Effector memory CD8-positive, alpha-beta T cell (primary cell): ENCODE measurements at regions not wholly inside any gene's neighbourhood (a gene's known extent, or its start where the extent isn't known, plus 50 kb on each side); places are given as distances from the start of the nearest gene placed in this dataset.
"Not testable (repeated sequence)": the region's sequence is repeated elsewhere in the genome, so short reads cannot be mapped to it uniquely, and the experiment has no call there.

ENCODE experiments used
- ATAC-seq: fragments of 150-1000 bp; cut with Tn5 transposase; replicated peaks from 2 replicates; pipeline ENCODE4 v1.10.0; 2021; ENCODE audit warnings: mild to moderate bottlenecking, moderate library complexity
- DNase-seq, 3 experiments: peaks; one replicate each; pipeline ENCODE4 v3.0.0; 2021
- H3K27ac Mint-ChIP-seq, 2 donors: one replicate each; pipeline ENCODE4 v1.8.0; 2022; ENCODE audit warnings: mild to moderate bottlenecking in 2 of 2, mixed read lengths in 2 of 2, moderate library complexity in 2 of 2
- H3K27me3 Mint-ChIP-seq, 2 donors: one replicate each; pipeline ENCODE4 v1.8.0; 2022; ENCODE audit warnings: mixed read lengths in 2 of 2
- H3K36me3 Mint-ChIP-seq: one replicate; pipeline ENCODE4 v1.8.0; 2022; ENCODE audit warnings: mild to moderate bottlenecking, moderate library complexity, mixed read lengths; ENCODE audit not compliant: insufficient read depth
- H3K4me1 Mint-ChIP-seq, 2 donors: one replicate each; pipeline ENCODE4 v1.8.0; 2022; ENCODE audit warnings: low read depth in 2 of 2, mixed read lengths in 2 of 2
- H3K4me3 Mint-ChIP-seq, 2 donors: one replicate each; pipeline ENCODE4 v1.8.0; 2022; ENCODE audit warnings: mild to moderate bottlenecking in 2 of 2, mixed read lengths in 2 of 2, moderate library complexity in 2 of 2
- H3K9me3 Mint-ChIP-seq, 2 donors: one replicate each; pipeline ENCODE4 v1.8.0; 2022; ENCODE audit warnings: mixed read lengths in 2 of 2

DNA sequence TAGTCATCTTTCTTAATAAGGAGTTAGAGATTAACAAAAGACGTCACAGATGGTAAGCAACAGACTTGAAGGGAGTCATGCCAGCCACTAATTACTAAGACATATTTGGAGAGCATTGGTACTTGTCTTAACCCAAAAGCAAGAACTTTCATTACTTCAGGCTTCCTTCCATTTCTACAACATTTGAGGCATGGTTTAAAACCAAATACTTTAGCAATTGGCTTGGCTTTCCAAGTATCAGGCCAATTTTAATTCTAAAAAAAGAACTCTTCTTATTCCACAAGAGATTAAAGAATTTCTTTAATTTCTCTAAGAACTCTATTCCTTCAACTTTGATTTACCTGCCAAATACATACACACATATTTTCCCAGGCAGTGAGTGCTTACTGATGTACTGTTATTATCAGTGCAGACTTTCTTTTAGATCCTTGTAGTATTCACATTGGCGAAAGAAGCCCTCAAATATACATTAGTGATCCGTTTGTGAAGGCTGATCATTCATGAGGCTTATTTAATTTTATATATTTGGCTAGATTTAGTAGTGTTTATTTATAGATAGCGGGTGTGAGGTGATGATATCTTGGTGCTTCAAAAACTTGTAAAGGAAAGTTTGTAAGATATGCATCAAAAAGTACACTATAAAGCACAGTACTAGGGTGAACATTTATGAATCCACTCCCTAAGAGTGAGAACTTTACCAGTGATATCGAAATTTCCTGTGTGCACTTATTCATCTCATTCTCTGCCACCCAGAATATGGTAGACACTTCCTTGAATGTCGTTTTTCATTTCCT, 229.2 kb downstream of the MFSD1 start:
- no peak for ATAC-seq
- no peaks in the 10 kb centered on the region for H3K4me1 Mint-ChIP-seq
- no peaks in the 10 kb centered on the region for H3K36me3 Mint-ChIP-seq
- DNase-seq, result no peak
- no peak overlapping the region for H3K4me3 Mint-ChIP-seq
- no peak overlapping the region for H3K27ac Mint-ChIP-seq
- H3K27me3 Mint-ChIP-seq, result no peaks in the 10 kb centered on the region
- peaks cover 7 to 16% of the 10 kb centered on the region in 2 donors for H3K9me3 Mint-ChIP-seq

- DNase-seq, result no peak
- no peaks in the 10 kb centered on the region for H3K27me3 Mint-ChIP-seq
Measured at GRCh38 chr3:159032311-159032710, 230.5 kb downstream of the MFSD1 start.

DNA sequence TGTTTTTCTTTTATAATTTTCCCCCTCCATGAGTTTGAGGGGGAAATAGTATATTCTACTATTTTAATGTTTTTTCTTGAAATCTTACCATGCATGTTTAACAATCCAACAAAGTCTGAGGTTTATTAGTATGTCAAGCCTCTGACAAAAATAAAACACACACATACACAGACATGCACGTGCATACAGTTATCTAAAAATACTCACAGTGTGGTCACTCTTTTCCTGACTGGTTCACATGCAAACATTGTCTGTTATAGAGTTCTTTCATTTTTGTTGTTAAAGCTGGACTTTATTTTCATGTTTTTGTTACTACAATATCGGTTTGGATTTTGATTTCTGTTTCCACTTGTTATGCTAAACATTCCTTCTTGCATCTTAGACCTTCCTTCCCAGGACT, 236.6 kb downstream of the MFSD1 start:
- Mint-ChIP-seq H3K27me3 (no peaks in the 10 kb centered on the region), H3K4me3 (no peak overlapping the region), H3K9me3 (peaks cover 6 to 9% of the 10 kb centered on the region in 2 donors), H3K27ac (no peak overlapping the region), H3K4me1 (no peaks in the 10 kb centered on the region), H3K36me3 (no peaks in the 10 kb centered on the region)
- ATAC-seq (no peak), DNase-seq (no peak)

More at GRCh38 chr3:159032311-159032710, 230.5 kb downstream of the MFSD1 start:
- no peak overlapping the region for H3K4me3 Mint-ChIP-seq
- no peak overlapping the region for H3K27ac Mint-ChIP-seq
- no peaks in the 10 kb centered on the region for H3K36me3 Mint-ChIP-seq
- peaks cover 5 to 9% of the 10 kb centered on the region in 2 donors for H3K9me3 Mint-ChIP-seq
- no peaks in the 10 kb centered on the region for H3K4me1 Mint-ChIP-seq
- no peak for ATAC-seq

- ATAC-seq, result no peak
- Mint-ChIP-seq H3K9me3 (peaks cover 6 to 7% of the 10 kb centered on the region in 2 donors), H3K4me1 (no peaks in the 10 kb centered on the region), H3K36me3 (no peaks in the 10 kb centered on the region), H3K4me3 (no peak overlapping the region), H3K27me3 (no peaks in the 10 kb centered on the region), H3K27ac (no peak overlapping the region)
- DNase-seq, result no peak
Measured at GRCh38 chr3:159039286-159039685, 237.4 kb downstream of the MFSD1 start.

DNA sequence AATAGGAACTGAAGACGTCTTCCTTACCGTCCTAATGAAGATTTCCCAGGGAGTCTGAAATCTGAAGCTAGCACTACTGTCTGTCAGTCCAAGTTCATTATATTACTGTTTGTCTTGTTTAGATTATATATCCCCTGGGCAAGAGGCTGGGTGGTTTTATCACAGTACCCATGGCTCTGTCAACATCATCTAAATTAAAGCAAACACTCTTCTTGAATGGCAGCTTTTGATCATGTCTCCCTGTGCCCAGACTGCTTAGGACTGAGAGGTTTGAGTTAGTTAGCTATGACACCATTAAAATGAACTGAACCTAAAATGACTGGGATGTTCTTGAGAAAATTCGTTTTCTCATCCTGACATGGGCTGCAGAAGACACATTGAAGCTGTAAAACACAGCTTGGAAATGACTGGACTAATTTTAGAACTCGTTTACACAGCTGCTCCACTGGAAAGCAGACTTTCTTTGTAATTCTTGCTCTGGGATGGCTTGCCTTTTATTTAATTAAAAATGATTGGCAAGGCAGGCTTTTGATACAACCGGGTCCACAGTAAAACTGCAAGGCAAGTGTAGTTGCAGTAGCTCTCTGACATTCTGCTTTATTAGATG, 243.5 kb downstream of the MFSD1 start:
- H3K36me3 Mint-ChIP-seq, result no peaks in the 10 kb centered on the region
- H3K27ac Mint-ChIP-seq, result no peak overlapping the region
- H3K4me1 Mint-ChIP-seq, result no peaks in the 10 kb centered on the region
- H3K27me3 Mint-ChIP-seq, result no peaks in the 10 kb centered on the region
- no peaks in the 10 kb centered on the region for H3K9me3 Mint-ChIP-seq
- no peak for DNase-seq
- H3K4me3 Mint-ChIP-seq, result no peak overlapping the region
- no peak for ATAC-seq

DNA sequence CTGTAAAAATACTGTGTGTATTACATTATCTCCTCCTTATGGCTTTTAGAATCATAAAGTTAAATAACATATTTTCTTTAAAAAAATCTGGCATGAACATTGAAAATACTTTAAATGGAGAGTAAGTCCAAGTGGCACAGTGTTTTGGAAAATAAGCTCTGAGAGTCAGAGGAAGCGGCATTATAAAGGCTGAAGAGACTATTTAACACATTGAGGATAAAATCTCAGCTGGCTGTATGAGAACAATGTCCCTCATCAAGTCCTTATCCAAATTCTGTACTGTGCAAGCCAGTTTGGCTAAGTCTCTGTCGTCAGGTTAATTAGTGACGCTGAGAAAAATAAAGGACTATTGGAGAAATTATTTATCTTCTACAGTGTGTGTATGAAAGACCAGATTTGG, 245.5 kb downstream of the MFSD1 start:
- ATAC-seq, result no peak
- H3K9me3 Mint-ChIP-seq, result peaks cover 3 to 14% of the 10 kb centered on the region in 2 donors

GRCh38 chr3:159052494-159052893, 250.6 kb downstream of the MFSD1 start:
- ATAC-seq, DNase-seq, H3K4me3 Mint-ChIP-seq, H3K4me1 Mint-ChIP-seq, H3K27ac Mint-ChIP-seq, H3K36me3 Mint-ChIP-seq, H3K27me3 Mint-ChIP-seq: not testable (repeated sequence)
- H3K9me3 Mint-ChIP-seq, result peaks cover 7 to 15% of the 10 kb centered on the region in 2 donors

More for the DNA sequence above, 245.5 kb downstream of the MFSD1 start:
- H3K27me3 Mint-ChIP-seq, result no peaks in the 10 kb centered on the region
- H3K4me3 Mint-ChIP-seq, result no peak overlapping the region
- no peaks in the 10 kb centered on the region for H3K36me3 Mint-ChIP-seq
- no peak overlapping the region for H3K27ac Mint-ChIP-seq
- no peak for DNase-seq
- no peaks in the 10 kb centered on the region for H3K4me1 Mint-ChIP-seq

DNA sequence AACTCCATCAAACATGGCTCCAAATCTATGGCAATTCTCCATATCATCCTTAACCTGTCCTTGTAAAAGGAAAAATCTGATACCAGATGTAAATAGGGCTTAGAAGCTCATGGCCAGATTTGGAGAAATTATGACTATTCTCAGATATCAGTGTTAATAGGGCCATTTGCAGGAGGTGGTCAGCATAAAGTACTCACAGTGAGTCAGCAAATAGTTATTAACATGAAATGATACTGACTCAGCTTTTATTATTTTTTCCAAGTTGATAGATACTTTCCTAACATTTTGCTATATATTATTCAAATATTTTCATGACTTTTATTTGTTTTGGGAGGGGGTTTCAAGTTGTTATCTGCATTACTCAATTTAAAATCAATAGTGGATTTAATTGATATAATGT, 255.8 kb downstream of the MFSD1 start:
- DNase-seq (no peak), ATAC-seq (no peak)
- no peaks in the 10 kb centered on the region for H3K36me3 Mint-ChIP-seq
- no peak overlapping the region for H3K4me3 Mint-ChIP-seq
- no peak overlapping the region for H3K27ac Mint-ChIP-seq
- peaks cover 4 to 10% of the 10 kb centered on the region in 2 donors for H3K9me3 Mint-ChIP-seq
- H3K27me3 Mint-ChIP-seq, result no peaks in the 10 kb centered on the region
- H3K4me1 Mint-ChIP-seq, result no peaks in the 10 kb centered on the region

- no peak for ATAC-seq
- no peaks in the 10 kb centered on the region for H3K4me1 Mint-ChIP-seq
- no peak for DNase-seq
- H3K4me3 Mint-ChIP-seq, result no peak overlapping the region
- H3K27ac Mint-ChIP-seq, result no peak overlapping the region
- peaks cover 2 to 10% of the 10 kb centered on the region in 2 donors for H3K9me3 Mint-ChIP-seq
- no peaks in the 10 kb centered on the region for H3K36me3 Mint-ChIP-seq
- no peaks in the 10 kb centered on the region for H3K27me3 Mint-ChIP-seq
Measured at GRCh38 chr3:159058859-159059258, 257.0 kb downstream of the MFSD1 start.

DNA sequence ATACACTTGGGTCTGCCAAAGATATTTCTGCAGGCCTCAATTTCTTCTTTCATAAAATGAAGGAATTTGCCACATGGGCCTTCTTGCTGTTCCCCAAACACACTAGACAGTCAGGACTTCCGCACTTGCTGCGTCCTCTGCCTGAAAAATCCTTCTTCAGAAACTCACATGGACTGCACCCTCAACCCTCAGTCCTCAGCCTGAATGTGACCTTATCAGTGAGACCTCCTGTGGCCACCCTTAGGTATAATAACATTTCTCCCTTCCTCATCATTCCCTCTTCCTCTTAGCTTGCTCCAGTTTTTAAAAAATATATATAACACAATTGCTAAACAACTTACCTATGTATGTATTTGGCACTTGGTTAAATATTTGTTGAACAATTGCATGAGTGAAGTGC, 257.5 kb downstream of the MFSD1 start:
- H3K36me3 Mint-ChIP-seq, result no peaks in the 10 kb centered on the region
- H3K4me3 Mint-ChIP-seq, result no peak overlapping the region
- no peak for ATAC-seq
- DNase-seq, result no peak
- H3K27ac Mint-ChIP-seq, result no peak overlapping the region
- no peaks in the 10 kb centered on the region for H3K27me3 Mint-ChIP-seq
- H3K4me1 Mint-ChIP-seq, result no peaks in the 10 kb centered on the region
- peaks cover 2 to 10% of the 10 kb centered on the region in 2 donors for H3K9me3 Mint-ChIP-seq

GRCh38 chr3:159062734-159063410, 261.0 kb downstream of the MFSD1 start:
- H3K36me3 Mint-ChIP-seq, result no peaks in the 10 kb centered on the region
- no peaks in the 10 kb centered on the region for H3K4me1 Mint-ChIP-seq
- ATAC-seq (no peak), DNase-seq (no peak)
- H3K27ac Mint-ChIP-seq, result no peak overlapping the region
- H3K4me3 Mint-ChIP-seq, result no peak overlapping the region
- H3K9me3 Mint-ChIP-seq, result peaks cover 2 to 10% of the 10 kb centered on the region in 2 donors
- H3K27me3 Mint-ChIP-seq, result no peaks in the 10 kb centered on the region

GRCh38 chr3:159069091-159069490, 267.2 kb downstream of the MFSD1 start, which contains the start of gene IQCJ:
IQCJ (plus strand) TSS chr3:159069319.
- H3K27ac Mint-ChIP-seq, result no peak within 1 kb of the TSS
- ATAC-seq (no peak), DNase-seq (no peak)
- H3K4me3 Mint-ChIP-seq, result no peak within 1 kb of the TSS
- peaks cover 0 to 6% of the 10 kb centered on the region in 2 donors for H3K9me3 Mint-ChIP-seq
- no peaks in the 10 kb centered on the region for H3K4me1 Mint-ChIP-seq
- H3K27me3 Mint-ChIP-seq, result no peaks in the 10 kb centered on the region
- no peaks in the 10 kb centered on the region for H3K36me3 Mint-ChIP-seq

DNA sequence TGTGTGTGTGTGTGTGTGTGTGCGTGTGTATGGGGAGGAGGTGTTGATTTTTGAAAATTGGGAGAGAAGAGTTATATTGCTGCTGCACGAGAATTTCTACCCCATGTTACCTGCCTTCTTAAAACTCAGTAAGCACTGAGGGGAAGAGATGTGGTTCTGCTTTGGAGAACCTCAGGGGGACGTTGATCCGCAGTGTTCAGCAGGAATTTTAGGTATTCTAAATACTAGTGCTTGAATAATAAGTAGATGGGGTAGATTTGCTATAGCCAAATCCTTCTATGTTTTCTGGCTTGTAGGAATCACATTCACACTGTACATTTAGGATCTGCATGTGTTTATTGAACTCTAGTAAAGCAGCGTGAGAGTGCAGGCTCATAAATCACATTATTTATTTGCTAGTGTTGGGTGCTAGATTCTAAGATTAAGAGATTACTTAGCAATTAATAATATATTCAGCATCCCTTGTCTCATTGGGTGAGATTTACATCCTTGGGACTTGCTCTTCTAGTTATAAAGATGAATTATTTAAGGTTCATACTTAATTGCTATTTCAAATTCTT, 268.1 kb downstream of the MFSD1 start:
- Mint-ChIP-seq H3K27ac (no peak overlapping the region), H3K36me3 (no peaks in the 10 kb centered on the region), H3K9me3 (peaks cover 0 to 3% of the 10 kb centered on the region in 2 donors), H3K4me1 (no peaks in the 10 kb centered on the region), H3K4me3 (no peak overlapping the region), H3K27me3 (no peaks in the 10 kb centered on the region)
- ATAC-seq (no peak), DNase-seq (no peak)
